ENCODE measurements at regions not wholly inside any gene's neighbourhood (a gene's known extent, or its start where the extent isn't known, plus 50 kb on each side); places are given as distances from the start of the nearest gene placed in this dataset.

GRCh38 chr4:144402176-144402575 lies 243.8 kb upstream of the HHIP start:
- DNase-seq (ENCODE audit: low read depth in 1 of 2, low spot score in 1 of 2): no peak
- Histone ChIP-seq H3K9me3 (no peaks in the 10 kb centered on the region), H3K27ac (no peak overlapping the region), H3K4me3 (no peak overlapping the region), H3K4me2 (no peak overlapping the region), H3K4me1 (peaks cover 5% of the 10 kb centered on the region)
- ChIA-PET POLR2A (no interaction called here), CTCF (no interaction called here)
- 97% methylated on average over 2 of the region's 2 CpGs for WGBS (ENCODE audit: missing lambda C conversion rate)
- no peak for ATAC-seq
- TF ChIP-seq FOSL2 (IDR thresholded peaks at IDR 0.05) (no peak), FOSL2 (CRISPR knock-in tag; IDR thresholded peaks at IDR 0.05) (no peak), EP300 (IDR thresholded peaks at IDR 0.05) (no peak), PHF8 (IDR thresholded peaks at IDR 0.05; ENCODE audit: borderline replicate concordance, low read depth) (no peak)
- FAIRE-seq: no peak

- no peak overlapping the region for H3K27ac ChIP-seq
- no peaks in the 10 kb centered on the region for H3K9me3 ChIP-seq
- no peak overlapping the region for H3K4me2 ChIP-seq
- TF ChIP-seq TFCP2L1 (CRISPR knock-in tag; IDR thresholded peaks at IDR 0.05) (no peak), RAD21 (conservative IDR thresholded peaks at IDR 0.05 in 1 of 2, IDR thresholded peaks at IDR 0.05 in 1 of 2) (no peak), NFE2L2 (conservative IDR thresholded peaks at IDR 0.05; ENCODE audit: low read length) (no peak), CHD4 (IDR thresholded peaks at IDR 0.05; ENCODE audit: borderline replicate concordance) (no peak), CEBPB (IDR thresholded peaks at IDR 0.05) (no peak), RARB (CRISPR knock-in tag; IDR thresholded peaks at IDR 0.05) (no peak), HDAC2 (IDR thresholded peaks at IDR 0.05) (no peak), EHMT2 (IDR thresholded peaks at IDR 0.05; ENCODE audit: low read depth) (no peak), HOXB5 (CRISPR knock-in tag; IDR thresholded peaks at IDR 0.05) (no peak), BCL3 (IDR thresholded peaks at IDR 0.05) (no peak), FOSL2 (IDR thresholded peaks at IDR 0.05) (no peak), FOSL2 (CRISPR knock-in tag; IDR thresholded peaks at IDR 0.05) (no peak), E2F6 (IDR thresholded peaks at IDR 0.05; ENCODE audit: borderline replicate concordance, low read depth) (no peak)
- ChIA-PET CTCF (no interaction called here), POLR2A (no interaction called here)
- no peak for ATAC-seq
- H3K4me1 ChIP-seq: peaks cover 5% of the 10 kb centered on the region
- 55% methylated on average over 1 of the region's 1 CpG for WGBS (ENCODE audit: missing lambda C conversion rate)
- no peak for DNase-seq (ENCODE audit: low read depth in 1 of 2, low spot score in 1 of 2)
- H3K4me3 ChIP-seq: no peak overlapping the region
- FAIRE-seq: no peak
These were observed 243.0 kb upstream of the HHIP start for GRCh38 chr4:144402999-144403398.

GRCh38 chr4:144403893-144404292 lies 242.1 kb upstream of the HHIP start:
- CTCF ChIA-PET: no interaction called here
- POLR2A ChIA-PET: no interaction called here
- Histone ChIP-seq H3K9me3 (no peaks in the 10 kb centered on the region), H3K27ac (no peak overlapping the region), H3K4me1 (peaks cover 5% of the 10 kb centered on the region), H3K4me3 (no peak overlapping the region), H3K4me2 (no peak overlapping the region)
- FAIRE-seq (no peak), DNase-seq (ENCODE audit: low read depth in 1 of 2, low spot score in 1 of 2) (no peak), ATAC-seq (no peak)
- WGBS (ENCODE audit: missing lambda C conversion rate): 54% methylated on average over 1 of the region's 1 CpG
- no peak for TF ChIP-seq RCOR1 (IDR thresholded peaks at IDR 0.05; ENCODE audit: low read depth, low read length)
- no peak for TF ChIP-seq NPAS2 (CRISPR knock-in tag; IDR thresholded peaks at IDR 0.05; ENCODE audit: borderline replicate concordance)
- no peak for TF ChIP-seq HOXA7 (CRISPR knock-in tag; IDR thresholded peaks at IDR 0.05)
- TF ChIP-seq GATA3 (IDR thresholded peaks at IDR 0.05; ENCODE audit: borderline replicate concordance): no peak
- TF ChIP-seq ZSCAN20 (CRISPR knock-in tag; IDR thresholded peaks at IDR 0.05): no peak
- no peak for TF ChIP-seq NFE2L2 (conservative IDR thresholded peaks at IDR 0.05; ENCODE audit: low read length)
- TF ChIP-seq CBX2 (IDR thresholded peaks at IDR 0.05; ENCODE audit: borderline replicate concordance, low read depth): no peak
- no peak for TF ChIP-seq ZFP36 (IDR thresholded peaks at IDR 0.05; ENCODE audit: borderline replicate concordance, partially characterized antibody)
- no peak for TF ChIP-seq RNF2 (IDR thresholded peaks at IDR 0.05; ENCODE audit: borderline replicate concordance, low read depth)
- no peak for TF ChIP-seq HES2 (IDR thresholded peaks at IDR 0.05)
- no peak for TF ChIP-seq PBX3 (IDR thresholded peaks at IDR 0.05)
- no peak for TF ChIP-seq FOXS1 (CRISPR knock-in tag; IDR thresholded peaks at IDR 0.05)
- no peak for TF ChIP-seq RAD21 (conservative IDR thresholded peaks at IDR 0.05 in 1 of 2, IDR thresholded peaks at IDR 0.05 in 1 of 2)
- no peak for TF ChIP-seq PHF8 (IDR thresholded peaks at IDR 0.05; ENCODE audit: borderline replicate concordance, low read depth)
- no peak for TF ChIP-seq KDM1A (IDR thresholded peaks at IDR 0.05; ENCODE audit: low read depth)
- TF ChIP-seq JUN (IDR thresholded peaks at IDR 0.05): no peak

Measured in A549 (cell line).